ENCODE measurements at regions not wholly inside any gene's neighbourhood (a gene's known extent, or its start where the extent isn't known, plus 50 kb on each side); places are given as distances from the start of the nearest gene placed in this dataset.

DNA sequence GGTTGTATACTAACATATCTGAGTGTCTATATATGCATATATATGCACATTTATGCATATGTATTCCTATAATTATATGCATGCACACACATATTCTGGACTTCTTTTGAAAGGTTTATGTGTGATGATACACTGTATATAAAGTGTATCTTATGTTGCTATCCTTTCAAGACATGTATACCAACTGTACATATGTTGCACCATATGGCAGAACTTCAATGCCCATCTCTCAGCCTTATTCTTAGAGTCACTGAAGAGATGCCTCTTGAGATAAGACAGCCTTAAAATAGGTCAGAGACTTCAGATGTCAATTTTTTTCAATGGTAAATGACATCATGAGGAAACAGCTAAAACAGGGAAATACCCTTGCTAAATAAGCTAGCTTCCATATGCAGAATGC lies 461.4 kb downstream of the SPATA31D1 start:
- no peak overlapping the region for H3K27ac Mint-ChIP-seq
- H3K4me1 Mint-ChIP-seq: no peaks in the 10 kb centered on the region
- ATAC-seq (ENCODE audit: low read depth): no peak
- Histone ChIP-seq H3K36me3 (replicated peaks in 1 of 2; ENCODE audit: control extremely low read depth in 1 of 2, control insufficient read depth in 1 of 2, extremely low read depth in 1 of 2, insufficient read depth in 2 of 2, low read length in 1 of 2) (no peaks in the 10 kb centered on the region), H3K9me3 (ENCODE audit: control extremely low read depth in 1 of 3, control insufficient read depth in 2 of 3, insufficient read depth in 1 of 3, low read length in 2 of 3) (peaks cover 0 to 7% (median 2%) of the 10 kb centered on the region in 3 donors), H3K4me3 (ENCODE audit: control extremely low read depth in 1 of 5, extremely low read depth in 1 of 5, insufficient read depth in 1 of 5, low read depth in 2 of 5, low read length in 4 of 5) (no peak overlapping the region), H3K79me2 (ENCODE audit: control insufficient read depth, insufficient read depth, low read length) (no peaks in the 10 kb centered on the region), H3K4me1 (ENCODE audit: control insufficient read depth in 2 of 2, insufficient read depth in 2 of 2, low read length in 2 of 2) (no peaks in the 10 kb centered on the region), H3K27ac (ENCODE audit: low read length in 2 of 2) (no peak overlapping the region), H3K27me3 (replicated peaks in 1 of 4; ENCODE audit: control extremely low read depth in 1 of 4, control insufficient read depth in 3 of 4, insufficient read depth in 4 of 4, low read length in 3 of 4) (no peaks in the 10 kb centered on the region), H3K9ac (ENCODE audit: low read length) (no peak overlapping the region), H4K20me1 (ENCODE audit: control insufficient read depth, insufficient read depth, low read length, poor library complexity, severe bottlenecking) (no peaks in the 10 kb centered on the region), H3K4me2 (replicated peaks; ENCODE audit: low read depth, low read length, poor library complexity, severe bottlenecking) (no peak overlapping the region), H2AFZ (ENCODE audit: insufficient read depth, low read depth, low read length, poor library complexity, severe bottlenecking) (no peak overlapping the region)
- H3K9me3 Mint-ChIP-seq (ENCODE audit: insufficient read depth): peaks cover 20% of the 10 kb centered on the region
- no peaks in the 10 kb centered on the region for H3K27me3 Mint-ChIP-seq
- no peak for DNase-seq
- ChIA-PET CTCF (interaction anchor here (0.6 kb wide), 1 partner anchor 13 kb away, joined by 5 read pairs; no protein-coding TSS in a partner anchor), POLR2A (no interaction called here)
- TF ChIP-seq EZH2 (IDR thresholded peaks at IDR 0.05; ENCODE audit: borderline replicate concordance, insufficient read depth, low read depth, low read length, poor library complexity, severe bottlenecking): no peak
- TF ChIP-seq, protein P1, sequence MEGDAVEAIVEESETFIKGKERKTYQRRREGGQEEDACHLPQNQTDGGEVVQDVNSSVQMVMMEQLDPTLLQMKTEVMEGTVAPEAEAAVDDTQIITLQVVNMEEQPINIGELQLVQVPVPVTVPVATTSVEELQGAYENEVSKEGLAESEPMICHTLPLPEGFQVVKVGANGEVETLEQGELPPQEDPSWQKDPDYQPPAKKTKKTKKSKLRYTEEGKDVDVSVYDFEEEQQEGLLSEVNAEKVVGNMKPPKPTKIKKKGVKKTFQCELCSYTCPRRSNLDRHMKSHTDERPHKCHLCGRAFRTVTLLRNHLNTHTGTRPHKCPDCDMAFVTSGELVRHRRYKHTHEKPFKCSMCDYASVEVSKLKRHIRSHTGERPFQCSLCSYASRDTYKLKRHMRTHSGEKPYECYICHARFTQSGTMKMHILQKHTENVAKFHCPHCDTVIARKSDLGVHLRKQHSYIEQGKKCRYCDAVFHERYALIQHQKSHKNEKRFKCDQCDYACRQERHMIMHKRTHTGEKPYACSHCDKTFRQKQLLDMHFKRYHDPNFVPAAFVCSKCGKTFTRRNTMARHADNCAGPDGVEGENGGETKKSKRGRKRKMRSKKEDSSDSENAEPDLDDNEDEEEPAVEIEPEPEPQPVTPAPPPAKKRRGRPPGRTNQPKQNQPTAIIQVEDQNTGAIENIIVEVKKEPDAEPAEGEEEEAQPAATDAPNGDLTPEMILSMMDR (IDR thresholded peaks at IDR 0.05): no peak
- H3K4me3 Mint-ChIP-seq: no peak overlapping the region
- intact Hi-C loops (cut with micrococcal nuclease): no loop called here

DNA sequence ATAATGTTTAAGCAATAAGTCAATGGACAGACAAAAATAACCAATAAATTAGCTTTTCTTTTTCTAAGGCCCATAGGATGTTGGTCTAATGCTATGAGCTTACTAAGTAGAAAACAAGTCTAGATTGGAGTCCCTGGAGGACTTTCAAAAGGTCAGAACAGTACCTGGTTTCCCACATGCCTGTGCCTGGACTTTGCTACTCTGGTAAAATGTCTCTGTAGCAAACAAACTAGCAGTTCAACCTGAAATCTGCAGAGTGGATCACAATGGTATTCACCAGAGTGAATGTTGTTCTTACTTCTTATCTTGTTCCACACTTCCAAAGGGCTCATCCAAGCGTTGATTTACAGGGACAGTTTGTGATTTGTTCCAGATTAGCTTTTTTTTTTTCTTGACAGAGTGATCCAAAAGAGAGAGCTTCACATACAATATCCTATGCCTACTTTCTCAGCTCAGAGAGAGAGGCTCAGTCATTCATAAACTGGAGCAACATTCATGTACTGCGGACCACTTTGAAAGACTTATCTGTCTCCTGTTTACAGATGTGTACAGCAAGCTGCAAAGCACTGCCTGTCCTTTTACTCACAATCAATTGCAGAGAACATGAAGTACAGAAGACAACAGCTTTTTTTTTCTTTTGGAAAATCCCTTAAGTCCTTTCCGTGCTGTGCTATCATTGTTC lies 466.1 kb downstream of the SPATA31D1 start:
- POLR2A ChIA-PET: no interaction called here
- no peak overlapping the region for H3K4me3 ChIP-seq (ENCODE audit: control extremely low read depth in 1 of 5, extremely low read depth in 1 of 5, insufficient read depth in 1 of 5, low read depth in 2 of 5, low read length in 4 of 5)
- H3K4me1 ChIP-seq (ENCODE audit: control insufficient read depth in 2 of 2, insufficient read depth in 2 of 2, low read length in 2 of 2): no peaks in the 10 kb centered on the region
- Mint-ChIP-seq H3K9me3 (ENCODE audit: insufficient read depth) (peaks cover 8% of the 10 kb centered on the region), H3K4me3 (no peak overlapping the region), H3K27me3 (no peaks in the 10 kb centered on the region), H3K4me1 (no peaks in the 10 kb centered on the region), H3K27ac (no peak overlapping the region)
- no peak overlapping the region for H3K9ac ChIP-seq (ENCODE audit: low read length)
- no peak for DNase-seq
- no peak for TF ChIP-seq EZH2 (IDR thresholded peaks at IDR 0.05; ENCODE audit: borderline replicate concordance, insufficient read depth, low read depth, low read length, poor library complexity, severe bottlenecking)
- TF ChIP-seq, protein P1 (IDR thresholded peaks at IDR 0.05): no peak
- H2AFZ ChIP-seq (ENCODE audit: insufficient read depth, low read depth, low read length, poor library complexity, severe bottlenecking): peak overlapping the region; percentile 9
- no peak overlapping the region for H3K4me2 ChIP-seq (replicated peaks; ENCODE audit: low read depth, low read length, poor library complexity, severe bottlenecking)
- CTCF ChIA-PET: no interaction called here
- peaks cover 0 to 2% (median 0%) of the 10 kb centered on the region in 3 donors for H3K9me3 ChIP-seq (ENCODE audit: control extremely low read depth in 1 of 3, control insufficient read depth in 2 of 3, insufficient read depth in 1 of 3, low read length in 2 of 3)
- H3K36me3 ChIP-seq (replicated peaks in 1 of 2; ENCODE audit: control extremely low read depth in 1 of 2, control insufficient read depth in 1 of 2, extremely low read depth in 1 of 2, insufficient read depth in 2 of 2, low read length in 1 of 2): no peaks in the 10 kb centered on the region
- intact Hi-C loops (cut with micrococcal nuclease): no loop called here
- no peaks in the 10 kb centered on the region for H4K20me1 ChIP-seq (ENCODE audit: control insufficient read depth, insufficient read depth, low read length, poor library complexity, severe bottlenecking)
- 100% methylated on average over 1 of the region's 3 CpGs for WGBS (ENCODE audit: insufficient coverage)
- H3K27ac ChIP-seq (ENCODE audit: low read length in 2 of 2): no peak overlapping the region
- H3K79me2 ChIP-seq (ENCODE audit: control insufficient read depth, insufficient read depth, low read length): no peaks in the 10 kb centered on the region
- no peaks in the 10 kb centered on the region for H3K27me3 ChIP-seq (replicated peaks in 1 of 4; ENCODE audit: control extremely low read depth in 1 of 4, control insufficient read depth in 3 of 4, insufficient read depth in 4 of 4, low read length in 3 of 4)
- ATAC-seq (ENCODE audit: low read depth): no peak
